ENCODE measurements at regions not wholly inside any gene's neighbourhood (a gene's known extent, or its start where the extent isn't known, plus 50 kb on each side); places are given as distances from the start of the nearest gene placed in this dataset.

DNA sequence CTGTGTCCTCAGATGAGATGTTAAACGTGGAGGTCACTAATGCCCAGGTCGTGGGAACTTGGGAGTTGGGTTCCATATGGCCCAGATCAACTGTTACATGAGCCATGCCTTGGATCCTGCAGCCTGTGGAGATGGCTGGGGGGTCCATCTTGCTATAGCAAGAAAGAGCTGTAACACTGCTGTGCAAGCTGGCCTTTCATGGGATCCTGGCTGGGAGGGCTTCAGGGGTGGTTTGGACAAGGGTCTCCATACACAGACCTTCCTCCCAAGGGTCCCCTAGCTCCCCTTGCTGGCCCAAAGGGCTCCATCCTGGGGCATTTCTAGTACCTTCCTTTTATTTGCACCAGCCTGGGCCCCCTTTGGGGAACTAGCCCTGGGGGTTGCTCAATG is 337.7 kb downstream of the DYSF start:
- TF ChIP-seq, protein P1, sequence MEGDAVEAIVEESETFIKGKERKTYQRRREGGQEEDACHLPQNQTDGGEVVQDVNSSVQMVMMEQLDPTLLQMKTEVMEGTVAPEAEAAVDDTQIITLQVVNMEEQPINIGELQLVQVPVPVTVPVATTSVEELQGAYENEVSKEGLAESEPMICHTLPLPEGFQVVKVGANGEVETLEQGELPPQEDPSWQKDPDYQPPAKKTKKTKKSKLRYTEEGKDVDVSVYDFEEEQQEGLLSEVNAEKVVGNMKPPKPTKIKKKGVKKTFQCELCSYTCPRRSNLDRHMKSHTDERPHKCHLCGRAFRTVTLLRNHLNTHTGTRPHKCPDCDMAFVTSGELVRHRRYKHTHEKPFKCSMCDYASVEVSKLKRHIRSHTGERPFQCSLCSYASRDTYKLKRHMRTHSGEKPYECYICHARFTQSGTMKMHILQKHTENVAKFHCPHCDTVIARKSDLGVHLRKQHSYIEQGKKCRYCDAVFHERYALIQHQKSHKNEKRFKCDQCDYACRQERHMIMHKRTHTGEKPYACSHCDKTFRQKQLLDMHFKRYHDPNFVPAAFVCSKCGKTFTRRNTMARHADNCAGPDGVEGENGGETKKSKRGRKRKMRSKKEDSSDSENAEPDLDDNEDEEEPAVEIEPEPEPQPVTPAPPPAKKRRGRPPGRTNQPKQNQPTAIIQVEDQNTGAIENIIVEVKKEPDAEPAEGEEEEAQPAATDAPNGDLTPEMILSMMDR (IDR thresholded peaks at IDR 0.05), result no peak
- TF ChIP-seq POLR2A (IDR thresholded peaks at IDR 0.05) (no peak), POLR2AphosphoS5 (IDR thresholded peaks at IDR 0.05) (no peak)
